ENCODE measurements at regions not wholly inside any gene's neighbourhood (a gene's known extent, or its start where the extent isn't known, plus 50 kb on each side); places are given as distances from the start of the nearest gene placed in this dataset.

- TF ChIP-seq REST (IDR thresholded peaks at IDR 0.05; ENCODE audit: borderline replicate concordance) (no peak), CTCF (IDR thresholded peaks at IDR 0.05; ENCODE audit: poor library complexity, severe bottlenecking) (no peak), EZH2 (IDR thresholded peaks at IDR 0.05; ENCODE audit: borderline replicate concordance, insufficient read depth, low read length, poor library complexity, severe bottlenecking) (no peak), RAD21 (conservative IDR thresholded peaks at IDR 0.05) (no peak), EP300 (conservative IDR thresholded peaks at IDR 0.05; ENCODE audit: poor library complexity, severe bottlenecking) (no peak), POLR2AphosphoS5 (IDR thresholded peaks at IDR 0.05) (no peak)
These were observed 81.0 kb upstream of the TMEM45B start for GRCh38 chr11:129734654-129735053.
